Esophagus muscularis mucosa (tissue), 4 donors: ENCODE measurements at regions not wholly inside any gene's neighbourhood (a gene's known extent, or its start where the extent isn't known, plus 50 kb on each side); places are given as distances from the start of the nearest gene placed in this dataset.

ENCODE experiments used
- CTCF ChIP-seq, 3 experiments: fragments of 200-600 bp in 2 of 3; fragments of 450-650 bp in 1 of 3; sonication (generic) in 2 of 3; IDR thresholded peaks; one replicate each; pipeline ENCODE4 v1.5.1; 2017 to 2019; ENCODE audit warnings: antibody characterized with exemption in 3 of 3, mild to moderate bottlenecking in 2 of 3, moderate library complexity in 1 of 3
- EP300 ChIP-seq: sonication (generic); formaldehyde crosslinking; IDR thresholded peaks from one replicate; pipeline ENCODE4 v1.6.1; 2017; ENCODE audit warnings: antibody characterized with exemption
- POLR2A ChIP-seq: fragments of 450-650 bp; IDR thresholded peaks from one replicate; pipeline ENCODE4 v1.6.1; 2017; ENCODE audit warnings: antibody characterized with exemption, moderate library complexity, mild to moderate bottlenecking, low read depth
- POLR2AphosphoS5 ChIP-seq, 2 donors: sonication (generic); formaldehyde crosslinking; IDR thresholded peaks; one replicate each; pipeline ENCODE4 v1.6.1; 2017; ENCODE audit warnings: antibody characterized with exemption in 2 of 2

DNA sequence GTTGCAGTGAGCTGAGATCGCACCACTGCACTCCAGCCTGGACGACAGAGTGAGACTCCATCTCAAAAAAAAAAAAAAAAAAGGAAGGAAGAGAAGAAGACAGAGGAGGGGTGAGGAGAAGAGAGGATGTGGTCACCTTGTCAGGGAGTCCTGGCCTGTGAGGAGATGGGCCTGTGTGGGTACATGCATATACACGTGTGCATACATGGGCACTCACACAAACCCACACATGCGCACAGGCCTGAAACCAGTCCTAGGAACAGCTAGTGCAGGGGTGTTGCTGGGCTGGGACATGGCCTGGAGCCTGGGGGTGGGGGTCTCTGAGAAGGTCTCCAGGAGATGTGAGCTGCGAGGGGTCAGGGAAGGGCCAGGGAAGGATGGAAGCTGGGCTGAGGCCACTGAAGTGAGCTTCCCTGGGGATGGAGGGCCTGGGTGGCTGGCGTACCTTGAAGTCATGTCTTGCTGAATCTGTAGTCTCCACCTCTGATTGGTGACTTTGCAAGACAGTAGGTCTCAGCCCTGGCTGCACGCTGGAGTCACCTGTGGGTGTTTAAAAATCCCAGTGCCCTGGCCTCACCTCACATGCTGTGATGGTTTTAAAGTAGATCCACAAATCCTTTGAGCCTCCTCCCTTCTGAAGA is 72.4 kb downstream of the MRM1 start:
- TF ChIP-seq CTCF (IDR thresholded peaks at IDR 0.05) (no peak), POLR2A (no peak), EP300 (no peak), POLR2AphosphoS5 (IDR thresholded peaks at IDR 0.05) (no peak)
